OCI-LY3 (cell line): ENCODE measurements at regions not wholly inside any gene's neighbourhood (a gene's known extent, or its start where the extent isn't known, plus 50 kb on each side); places are given as distances from the start of the nearest gene placed in this dataset.
A peak's percentile ranks its signal among the peaks of the same experiment; 100 is the strongest.

Experiments
- H2AFZ ChIP-seq: fragments of 200-600, 300-600 bp; shearing (Covaris generic); 2 replicates; pipeline ENCODE4 v1.6.0; 2014; ENCODE audit warnings: antibody characterized with exemption, low read depth, low read length
- H3K27ac ChIP-seq: fragments of 200-600, 300-600 bp; sonication (generic); 2 replicates; pipeline ENCODE4 v1.5.1; 2014; ENCODE audit warnings: mild to moderate bottlenecking, low read length, moderate library complexity, mixed read lengths
- H3K27me3 ChIP-seq: fragments of 200-600, 300-600 bp; sonication (generic); 2 replicates; pipeline ENCODE4 v1.6.1; 2014; ENCODE audit warnings: low read depth, low read length, mixed read lengths
- H3K36me3 ChIP-seq: fragments of 200-600, 300-600 bp; sonication (generic); replicated peaks from 2 replicates; pipeline ENCODE3; 2014; ENCODE audit warnings: low read depth, low read length, mixed read lengths
- H3K4me1 ChIP-seq: fragments of 300-600, 200-600 bp; sonication (generic); 2 replicates; pipeline ENCODE4 v1.6.1; 2014; ENCODE audit warnings: low read length, mixed read lengths
- H3K4me2 ChIP-seq: fragments of 200-600, 300-600 bp; sonication (generic); 2 replicates; pipeline ENCODE4 v1.6.1; 2014; ENCODE audit warnings: low read length, mixed read lengths
- H3K4me3 ChIP-seq: fragments of 300-600, 200-600 bp; sonication (generic); 2 replicates; pipeline ENCODE4 v1.5.1; 2014; ENCODE audit warnings: antibody characterized with exemption, mild to moderate bottlenecking, low read length, moderate library complexity
- H3K79me2 ChIP-seq: fragments of 300-600, 200-600 bp; shearing (Covaris generic); 2 replicates; pipeline ENCODE4 v1.6.1; 2014; ENCODE audit warnings: mild to moderate bottlenecking, low read length, mixed read lengths
- H3K9ac ChIP-seq: fragments of 300-600, 200-600 bp; shearing (Covaris generic); 2 replicates; pipeline ENCODE4 v1.6.0; 2014; ENCODE audit warnings: mild to moderate bottlenecking, low read length, moderate library complexity
- H3K9me3 ChIP-seq: fragments of 200-600, 300-600 bp; shearing (Covaris generic); 2 replicates; pipeline ENCODE4 v1.6.1; 2014; ENCODE audit warnings: low read length, mixed read lengths; ENCODE audit not compliant: insufficient read depth
- H4K20me1 ChIP-seq: fragments of 200-600, 300-600 bp; sonication (generic); 2 replicates; pipeline ENCODE4 v1.6.1; 2016; ENCODE audit warnings: low read length, mixed read lengths; ENCODE audit not compliant: insufficient read depth
- EZH2phosphoT487 ChIP-seq: fragments of 200-600 bp; shearing (Covaris generic); IDR thresholded peaks from 2 replicates; pipeline ENCODE4 v1.6.1; 2018; ENCODE audit warnings: antibody characterized with exemption, mixed run types, low read depth
- TF ChIP-seq, protein P1 (sequence below): fragments of 200-600, 300-600 bp; sonication (generic); IDR thresholded peaks from 2 replicates; pipeline ENCODE4 v1.5.1; 2014; ENCODE audit warnings: antibody characterized with exemption, low read length, low read depth

DNA sequence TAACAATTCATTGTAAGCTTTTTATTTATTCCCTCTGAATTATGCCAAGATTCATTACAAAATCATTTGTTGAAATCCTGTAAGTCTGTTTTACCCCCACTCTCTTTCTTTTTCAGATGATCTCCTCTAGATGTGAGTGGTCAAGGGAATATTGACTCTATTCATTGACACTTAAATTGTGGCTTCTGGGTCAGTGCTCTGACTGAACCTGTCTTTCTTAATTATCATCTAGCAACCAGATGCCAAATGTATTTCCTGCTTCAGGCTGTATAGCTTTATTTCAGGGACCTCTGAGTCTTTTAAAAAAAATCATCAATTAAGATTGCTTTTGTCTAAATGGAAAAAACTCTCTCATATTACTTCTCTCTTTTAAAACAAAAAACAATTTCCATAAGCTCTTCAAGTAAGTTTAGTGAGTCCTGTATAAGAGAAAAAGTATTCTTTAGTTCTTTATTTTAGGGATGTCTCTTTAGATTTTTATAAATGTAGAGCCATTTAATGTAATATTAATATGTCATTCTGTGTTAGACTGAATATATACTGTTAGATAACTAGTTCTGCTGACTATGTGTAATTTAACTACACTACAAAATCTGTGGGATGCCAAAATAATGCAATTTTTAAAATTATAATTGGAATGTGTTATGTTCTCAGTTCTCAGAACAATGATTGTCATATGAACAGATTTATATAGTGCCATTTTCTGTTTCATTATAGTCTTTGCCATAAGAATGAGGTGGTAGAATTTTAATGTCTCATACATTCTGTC, 645.8 kb upstream of the EDIL3 start:
- Histone ChIP-seq H3K4me2 (no peak overlapping the region), H3K4me3 (no peak overlapping the region), H3K27ac (no peak overlapping the region), H3K9me3 (no peaks in the 10 kb centered on the region), H2AFZ (no peak overlapping the region), H4K20me1 (no peaks in the 10 kb centered on the region), H3K36me3 (no peaks in the 10 kb centered on the region), H3K9ac (no peak overlapping the region), H3K79me2 (no peaks in the 10 kb centered on the region), H3K27me3 (no peaks in the 10 kb centered on the region), H3K4me1 (no peaks in the 10 kb centered on the region)
- TF ChIP-seq, protein P1, sequence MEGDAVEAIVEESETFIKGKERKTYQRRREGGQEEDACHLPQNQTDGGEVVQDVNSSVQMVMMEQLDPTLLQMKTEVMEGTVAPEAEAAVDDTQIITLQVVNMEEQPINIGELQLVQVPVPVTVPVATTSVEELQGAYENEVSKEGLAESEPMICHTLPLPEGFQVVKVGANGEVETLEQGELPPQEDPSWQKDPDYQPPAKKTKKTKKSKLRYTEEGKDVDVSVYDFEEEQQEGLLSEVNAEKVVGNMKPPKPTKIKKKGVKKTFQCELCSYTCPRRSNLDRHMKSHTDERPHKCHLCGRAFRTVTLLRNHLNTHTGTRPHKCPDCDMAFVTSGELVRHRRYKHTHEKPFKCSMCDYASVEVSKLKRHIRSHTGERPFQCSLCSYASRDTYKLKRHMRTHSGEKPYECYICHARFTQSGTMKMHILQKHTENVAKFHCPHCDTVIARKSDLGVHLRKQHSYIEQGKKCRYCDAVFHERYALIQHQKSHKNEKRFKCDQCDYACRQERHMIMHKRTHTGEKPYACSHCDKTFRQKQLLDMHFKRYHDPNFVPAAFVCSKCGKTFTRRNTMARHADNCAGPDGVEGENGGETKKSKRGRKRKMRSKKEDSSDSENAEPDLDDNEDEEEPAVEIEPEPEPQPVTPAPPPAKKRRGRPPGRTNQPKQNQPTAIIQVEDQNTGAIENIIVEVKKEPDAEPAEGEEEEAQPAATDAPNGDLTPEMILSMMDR: no peak
- TF ChIP-seq EZH2phosphoT487: no peak

DNA sequence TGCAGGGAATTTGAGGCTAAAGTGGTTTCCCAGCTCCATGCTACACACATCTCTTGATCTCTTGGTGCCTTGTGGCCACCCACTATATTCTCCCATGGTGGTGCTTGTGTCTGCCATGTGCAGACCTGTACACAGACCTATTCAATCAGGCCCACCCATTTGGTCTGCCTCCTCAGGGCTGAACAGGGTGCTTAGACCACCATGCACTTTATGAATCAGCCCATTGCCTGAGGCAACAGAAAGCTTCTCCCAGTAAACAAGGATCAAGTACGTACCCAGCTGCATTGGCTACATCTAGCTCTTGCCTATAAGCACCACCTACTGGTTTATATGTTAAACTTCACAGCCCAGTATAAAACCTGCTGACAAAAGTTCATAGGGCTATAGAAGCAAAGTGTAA, 664.3 kb upstream of the EDIL3 start:
- Histone ChIP-seq H3K4me1 (no peaks in the 10 kb centered on the region), H3K9ac (no peak overlapping the region), H3K27me3 (no peaks in the 10 kb centered on the region), H3K9me3 (no peaks in the 10 kb centered on the region), H3K27ac (no peak overlapping the region), H2AFZ (no peak overlapping the region), H3K36me3 (no peaks in the 10 kb centered on the region), H3K4me2 (no peak overlapping the region), H4K20me1 (no peaks in the 10 kb centered on the region), H3K4me3 (no peak overlapping the region), H3K79me2 (no peaks in the 10 kb centered on the region)
- TF ChIP-seq EZH2phosphoT487: no peak
- TF ChIP-seq, protein P1: peak; percentile 49

DNA sequence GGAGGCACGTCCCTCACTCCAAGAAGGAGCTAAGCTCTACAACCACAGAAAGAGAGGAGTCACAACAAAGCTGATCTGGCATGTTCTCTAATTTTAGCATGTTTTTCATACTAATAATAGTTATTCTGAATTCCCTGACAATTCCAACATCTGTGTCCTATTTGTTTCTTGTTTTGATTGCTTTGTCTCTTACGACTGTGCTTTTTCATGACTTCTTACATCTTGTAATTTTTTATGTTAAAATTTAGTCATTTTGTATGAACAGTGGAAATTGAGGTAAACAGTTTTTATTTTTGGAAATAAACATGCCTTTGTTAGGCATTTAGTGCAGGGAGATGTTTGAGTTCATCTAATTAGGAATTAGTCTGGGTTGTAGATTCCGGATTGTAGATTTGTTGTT, 668.1 kb upstream of the EDIL3 start:
- H3K36me3 ChIP-seq: no peaks in the 10 kb centered on the region
- no peaks in the 10 kb centered on the region for H3K4me1 ChIP-seq
- H3K27ac ChIP-seq: no peak overlapping the region
- no peaks in the 10 kb centered on the region for H3K27me3 ChIP-seq
- no peaks in the 10 kb centered on the region for H4K20me1 ChIP-seq
- no peaks in the 10 kb centered on the region for H3K9me3 ChIP-seq
- no peak overlapping the region for H3K4me3 ChIP-seq
- H3K4me2 ChIP-seq: no peak overlapping the region
- no peak overlapping the region for H2AFZ ChIP-seq
- H3K79me2 ChIP-seq: no peaks in the 10 kb centered on the region
- H3K9ac ChIP-seq: no peak overlapping the region
- TF ChIP-seq, protein P1: no peak
- no peak for TF ChIP-seq EZH2phosphoT487

DNA sequence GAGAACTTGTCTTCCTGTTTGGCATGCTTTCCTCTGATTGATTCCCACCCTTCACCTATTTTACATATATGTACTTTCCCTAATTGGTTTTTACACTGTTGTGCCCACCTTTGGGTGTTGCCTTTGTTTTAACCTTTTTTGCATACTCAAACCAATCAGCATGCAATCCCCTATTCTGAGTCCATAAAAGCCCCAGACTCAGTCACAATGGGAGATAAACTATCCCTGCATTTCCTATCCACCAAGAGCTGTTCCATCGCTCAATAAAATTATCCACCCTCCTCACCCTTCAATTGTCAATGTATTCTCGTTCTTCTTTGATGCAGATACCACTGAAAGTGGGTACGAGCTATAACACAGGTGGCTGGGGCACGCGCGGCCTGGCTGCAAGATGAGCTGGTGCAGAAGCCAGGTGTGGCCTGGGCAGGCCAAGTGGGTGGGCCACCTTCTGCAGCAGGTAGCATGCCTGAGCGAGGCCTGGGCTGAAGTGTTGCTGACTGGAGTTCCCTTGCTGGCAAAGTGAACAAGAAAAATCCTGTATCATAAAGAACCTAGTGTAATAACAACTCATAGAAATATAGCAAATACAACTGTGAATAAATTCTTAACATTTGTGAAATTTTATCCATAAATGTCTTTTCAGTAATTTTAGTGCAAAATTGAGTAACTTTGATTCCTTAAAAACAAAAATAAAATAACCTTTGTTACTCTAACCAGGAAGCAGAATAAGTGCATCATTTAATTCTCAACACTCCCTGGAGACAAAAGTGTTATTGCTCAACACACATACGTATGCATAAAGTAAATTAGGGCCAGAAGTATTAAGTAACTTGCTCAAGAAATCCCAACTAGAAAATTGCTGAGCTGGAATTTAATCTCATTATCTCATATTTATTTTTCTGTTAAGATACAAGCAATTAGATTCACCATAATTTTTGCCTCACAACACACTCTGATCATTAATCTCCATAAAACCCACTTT, 685.3 kb upstream of the EDIL3 start:
- Histone ChIP-seq H3K27ac (no peak overlapping the region), H3K79me2 (no peaks in the 10 kb centered on the region), H3K36me3 (no peaks in the 10 kb centered on the region), H3K27me3 (no peaks in the 10 kb centered on the region), H3K4me2 (no peak overlapping the region), H3K4me1 (no peaks in the 10 kb centered on the region), H3K9ac (no peak overlapping the region), H3K4me3 (no peak overlapping the region), H4K20me1 (no peaks in the 10 kb centered on the region), H2AFZ (no peak overlapping the region), H3K9me3 (no peaks in the 10 kb centered on the region)
- no peak for TF ChIP-seq EZH2phosphoT487
- TF ChIP-seq, protein P1: no peak
